ENCODE measurements at regions not wholly inside any gene's neighbourhood (a gene's known extent, or its start where the extent isn't known, plus 50 kb on each side); places are given as distances from the start of the nearest gene placed in this dataset.

DNA sequence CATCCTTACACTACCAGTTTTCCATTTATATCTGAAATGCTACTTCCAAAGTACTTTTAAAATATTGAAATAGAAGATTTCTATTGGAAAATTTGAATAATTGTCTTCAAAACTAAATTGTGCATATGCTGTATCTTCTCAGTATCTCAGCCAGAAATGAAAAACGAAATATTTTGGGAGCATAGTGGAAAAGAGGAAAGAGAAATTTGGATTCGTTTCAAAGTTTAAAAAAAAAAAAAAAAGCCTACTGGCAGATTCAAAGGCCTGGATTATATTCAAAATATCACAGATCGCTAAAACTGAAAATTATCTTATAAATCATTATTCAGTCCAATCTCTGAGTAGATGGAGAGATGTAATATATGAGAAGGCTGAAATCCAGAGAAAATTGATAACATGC is 440.7 kb downstream of the TAF11L14 start:
- no peak overlapping the region for H3K4me3 ChIP-seq (ENCODE audit: control insufficient read depth, low read depth, low read length)
- TF ChIP-seq, protein P1, sequence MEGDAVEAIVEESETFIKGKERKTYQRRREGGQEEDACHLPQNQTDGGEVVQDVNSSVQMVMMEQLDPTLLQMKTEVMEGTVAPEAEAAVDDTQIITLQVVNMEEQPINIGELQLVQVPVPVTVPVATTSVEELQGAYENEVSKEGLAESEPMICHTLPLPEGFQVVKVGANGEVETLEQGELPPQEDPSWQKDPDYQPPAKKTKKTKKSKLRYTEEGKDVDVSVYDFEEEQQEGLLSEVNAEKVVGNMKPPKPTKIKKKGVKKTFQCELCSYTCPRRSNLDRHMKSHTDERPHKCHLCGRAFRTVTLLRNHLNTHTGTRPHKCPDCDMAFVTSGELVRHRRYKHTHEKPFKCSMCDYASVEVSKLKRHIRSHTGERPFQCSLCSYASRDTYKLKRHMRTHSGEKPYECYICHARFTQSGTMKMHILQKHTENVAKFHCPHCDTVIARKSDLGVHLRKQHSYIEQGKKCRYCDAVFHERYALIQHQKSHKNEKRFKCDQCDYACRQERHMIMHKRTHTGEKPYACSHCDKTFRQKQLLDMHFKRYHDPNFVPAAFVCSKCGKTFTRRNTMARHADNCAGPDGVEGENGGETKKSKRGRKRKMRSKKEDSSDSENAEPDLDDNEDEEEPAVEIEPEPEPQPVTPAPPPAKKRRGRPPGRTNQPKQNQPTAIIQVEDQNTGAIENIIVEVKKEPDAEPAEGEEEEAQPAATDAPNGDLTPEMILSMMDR (conservative IDR thresholded peaks at IDR 0.05; ENCODE audit: control insufficient read depth, insufficient read depth, low read depth, low read length), result no peak
- no peak for DNase-seq (ENCODE audit: low read depth)

DNA sequence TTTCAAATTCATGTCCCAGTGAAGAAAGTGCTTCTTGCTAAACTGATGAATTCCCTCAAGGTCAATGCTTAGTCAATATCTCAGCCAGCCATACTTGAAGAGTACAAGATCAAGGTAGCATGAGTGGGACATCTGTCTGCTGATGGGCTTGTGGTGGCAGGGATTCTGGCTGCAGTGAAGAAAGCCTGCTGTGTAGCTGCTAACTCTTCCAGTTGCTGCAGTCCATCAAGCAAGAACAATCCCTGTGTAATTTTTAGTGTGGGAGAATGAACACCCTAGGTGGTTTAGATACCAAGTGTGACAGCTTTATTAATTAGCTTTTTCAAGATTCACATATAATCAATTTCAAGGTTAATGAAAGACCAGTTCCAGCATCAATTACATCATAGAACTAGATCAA is 443.9 kb downstream of the TAF11L14 start:
- no peak for DNase-seq (ENCODE audit: low read depth)
- TF ChIP-seq, protein P1 (conservative IDR thresholded peaks at IDR 0.05; ENCODE audit: control insufficient read depth, insufficient read depth, low read depth, low read length), result no peak
- no peak overlapping the region for H3K4me3 ChIP-seq (ENCODE audit: control insufficient read depth, low read depth, low read length)

DNA sequence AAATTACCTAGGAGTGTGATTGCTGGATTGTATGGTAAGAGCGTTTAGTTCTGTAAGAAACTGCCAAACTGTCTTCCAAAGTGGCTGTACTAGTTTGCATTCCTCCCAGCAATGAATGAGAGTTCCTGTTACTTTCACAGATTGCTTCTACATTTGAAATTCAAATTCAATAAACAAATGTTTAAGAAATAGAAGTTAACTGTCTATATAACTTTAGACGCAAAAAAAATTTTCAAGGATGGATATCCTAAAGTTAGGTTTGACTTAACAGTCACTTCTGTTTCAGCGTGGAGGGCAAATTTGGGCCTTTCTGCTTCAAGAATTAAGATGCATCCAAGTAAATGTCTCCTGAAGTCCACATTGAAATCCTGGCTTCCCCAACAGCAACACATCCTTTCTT is 445.6 kb downstream of the TAF11L14 start:
- TF ChIP-seq, protein P1 (conservative IDR thresholded peaks at IDR 0.05; ENCODE audit: control insufficient read depth, insufficient read depth, low read depth, low read length), result no peak
- DNase-seq (ENCODE audit: low read depth), result no peak
- H3K4me3 ChIP-seq (ENCODE audit: control insufficient read depth, low read depth, low read length), result no peak overlapping the region

DNA sequence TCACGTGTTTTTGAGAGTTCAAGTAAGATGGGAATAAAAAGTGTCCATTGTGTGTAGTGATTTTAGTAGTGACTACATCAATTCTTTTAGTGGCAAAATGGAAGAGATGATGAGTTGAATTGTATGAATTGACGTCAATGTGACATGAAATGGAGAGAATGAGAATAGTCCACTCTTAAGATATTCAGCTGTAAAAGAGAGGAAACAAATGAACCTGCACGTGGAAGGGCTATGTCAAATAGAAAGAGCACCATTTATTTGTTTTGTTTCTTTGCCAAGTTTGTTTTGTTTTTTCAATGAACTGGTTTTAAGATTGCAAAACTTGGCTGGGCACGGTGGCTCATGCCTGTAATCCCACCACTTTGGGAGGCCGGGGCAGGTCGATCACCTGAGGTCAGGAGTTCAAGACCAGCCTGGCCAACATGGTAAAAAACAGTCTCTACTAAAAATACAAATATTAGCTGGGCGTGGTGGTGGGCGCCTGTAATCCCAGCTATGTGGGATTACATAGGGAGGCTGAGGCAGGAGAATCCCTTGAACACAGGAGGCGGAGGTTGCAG is 453.8 kb downstream of the TAF11L14 start:
- no peak for DNase-seq (ENCODE audit: low read depth)

DNA sequence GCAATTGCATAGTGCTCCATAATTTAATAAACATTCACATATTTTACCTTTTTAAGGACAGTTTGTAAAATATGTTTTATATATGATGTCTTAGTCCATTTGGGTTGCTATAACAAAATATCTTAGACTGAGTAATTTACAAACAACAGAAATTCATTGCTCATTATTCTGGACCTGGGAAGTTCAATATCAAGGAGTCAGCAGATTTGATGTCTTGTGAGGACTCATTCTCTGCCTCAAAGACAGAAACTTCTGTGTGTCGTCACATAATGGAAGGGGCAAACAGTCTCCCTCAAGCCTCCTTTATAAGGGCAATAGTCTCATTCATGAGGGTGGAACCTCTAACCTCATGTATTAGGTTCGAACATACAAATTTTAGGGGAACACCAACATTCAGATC is 455.9 kb downstream of the TAF11L14 start:
- no peak overlapping the region for H3K4me3 ChIP-seq (ENCODE audit: control insufficient read depth, low read depth, low read length)
- DNase-seq (ENCODE audit: low read depth), result no peak
- TF ChIP-seq, protein P1 (conservative IDR thresholded peaks at IDR 0.05; ENCODE audit: control insufficient read depth, insufficient read depth, low read depth, low read length), result no peak

More for the DNA sequence above, 453.8 kb downstream of the TAF11L14 start:
- TF ChIP-seq, protein P1 (conservative IDR thresholded peaks at IDR 0.05; ENCODE audit: control insufficient read depth, insufficient read depth, low read depth, low read length), result no peak
- no peak overlapping the region for H3K4me3 ChIP-seq (ENCODE audit: control insufficient read depth, low read depth, low read length)

DNA sequence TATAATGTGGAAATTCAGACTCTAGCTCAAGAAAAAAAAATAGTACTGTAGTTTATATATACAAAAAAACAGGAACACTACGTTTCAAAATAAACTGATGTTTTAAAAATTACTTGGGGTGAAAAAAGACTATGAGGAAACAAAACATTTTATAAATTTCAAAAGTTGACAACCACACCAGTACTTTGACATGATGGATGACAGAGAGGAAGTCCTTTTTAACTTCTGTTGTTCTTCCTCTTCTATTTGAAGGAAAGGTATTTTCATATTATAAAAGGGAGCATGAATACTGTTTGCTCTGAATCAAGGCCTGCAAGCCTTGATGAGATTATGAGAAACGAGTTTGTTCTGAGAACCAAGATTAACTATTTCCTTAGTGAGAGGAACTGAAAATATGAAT is 456.9 kb downstream of the TAF11L14 start:
- TF ChIP-seq, protein P1 (conservative IDR thresholded peaks at IDR 0.05; ENCODE audit: control insufficient read depth, insufficient read depth, low read depth, low read length), result no peak
- no peak overlapping the region for H3K4me3 ChIP-seq (ENCODE audit: control insufficient read depth, low read depth, low read length)
- DNase-seq (ENCODE audit: low read depth), result no peak

DNA sequence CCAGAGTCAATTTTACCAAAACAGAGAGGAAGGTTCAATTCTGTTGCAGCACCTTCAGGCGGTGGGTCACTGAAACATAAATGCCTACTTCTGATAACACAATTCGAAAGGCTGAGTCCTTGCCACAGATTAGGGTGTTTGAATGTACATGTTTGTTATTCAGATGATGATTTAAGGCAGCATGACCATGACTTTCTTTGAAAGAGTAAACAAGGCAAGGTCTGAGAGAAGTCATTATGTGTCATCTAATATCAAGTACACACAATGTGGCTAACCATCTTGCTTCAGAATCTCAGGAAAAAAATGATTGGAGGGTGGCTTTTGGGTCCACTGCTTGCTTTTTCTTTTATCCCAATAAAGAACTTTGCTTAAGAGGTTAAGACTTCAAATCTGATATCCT is 457.5 kb downstream of the TAF11L14 start:
- H3K4me3 ChIP-seq (ENCODE audit: control insufficient read depth, low read depth, low read length), result no peak overlapping the region
- TF ChIP-seq, protein P1 (conservative IDR thresholded peaks at IDR 0.05; ENCODE audit: control insufficient read depth, insufficient read depth, low read depth, low read length), result no peak

More for the DNA sequence above, 457.5 kb downstream of the TAF11L14 start:
- DNase-seq (ENCODE audit: low read depth), result no peak
